Colonic mucosa (tissue), 4 donors: ENCODE measurements at regions not wholly inside any gene's neighbourhood (a gene's known extent, or its start where the extent isn't known, plus 50 kb on each side); places are given as distances from the start of the nearest gene placed in this dataset.

Experiments used
- DNase-seq: peaks from one replicate; pipeline ENCODE4 v3.0.0-alpha.2; 2020
- H3K27ac ChIP-seq: fragments of 200-600 bp; one replicate; pipeline ENCODE4 v1.8.0; 2021
- H3K27me3 ChIP-seq: fragments of 200-600 bp; one replicate; pipeline ENCODE4 v1.8.0; 2021
- H3K36me3 ChIP-seq: fragments of 200-600 bp; one replicate; pipeline ENCODE4 v1.8.0; 2021
- H3K4me1 ChIP-seq: fragments of 200-600 bp; one replicate; pipeline ENCODE4 v1.8.0; 2021; ENCODE audit warnings: mild to moderate bottlenecking
- H3K4me3 ChIP-seq: fragments of 200-600 bp; one replicate; pipeline ENCODE4 v1.8.0; 2021
- H3K9ac ChIP-seq, 2 donors: one replicate each; pipeline ENCODE4 v1.7.0; 2013; ENCODE audit warnings: control low read depth in 2 of 2, low read depth in 2 of 2, low read length in 2 of 2
- H3K9me3 ChIP-seq: fragments of 200-600 bp; one replicate; pipeline ENCODE4 v1.8.0; 2021
- intact Hi-C: fragments of 100-400 bp; cut with DNase I; formaldehyde crosslinking; loops from one replicate; pipeline ENCODE4 v1.14.1; 2022
- TF ChIP-seq, protein P1 (sequence below): fragments of 200-600 bp; IDR thresholded peaks from one replicate; pipeline ENCODE4 v1.8.0; 2022; ENCODE audit warnings: antibody characterized with exemption, mild to moderate bottlenecking
- donor health status: healthy.
- donor health status: DM: no; HTN: no; CAD: no.
- donor health status: DM: no; HTN: no; CAD: no.

DNA sequence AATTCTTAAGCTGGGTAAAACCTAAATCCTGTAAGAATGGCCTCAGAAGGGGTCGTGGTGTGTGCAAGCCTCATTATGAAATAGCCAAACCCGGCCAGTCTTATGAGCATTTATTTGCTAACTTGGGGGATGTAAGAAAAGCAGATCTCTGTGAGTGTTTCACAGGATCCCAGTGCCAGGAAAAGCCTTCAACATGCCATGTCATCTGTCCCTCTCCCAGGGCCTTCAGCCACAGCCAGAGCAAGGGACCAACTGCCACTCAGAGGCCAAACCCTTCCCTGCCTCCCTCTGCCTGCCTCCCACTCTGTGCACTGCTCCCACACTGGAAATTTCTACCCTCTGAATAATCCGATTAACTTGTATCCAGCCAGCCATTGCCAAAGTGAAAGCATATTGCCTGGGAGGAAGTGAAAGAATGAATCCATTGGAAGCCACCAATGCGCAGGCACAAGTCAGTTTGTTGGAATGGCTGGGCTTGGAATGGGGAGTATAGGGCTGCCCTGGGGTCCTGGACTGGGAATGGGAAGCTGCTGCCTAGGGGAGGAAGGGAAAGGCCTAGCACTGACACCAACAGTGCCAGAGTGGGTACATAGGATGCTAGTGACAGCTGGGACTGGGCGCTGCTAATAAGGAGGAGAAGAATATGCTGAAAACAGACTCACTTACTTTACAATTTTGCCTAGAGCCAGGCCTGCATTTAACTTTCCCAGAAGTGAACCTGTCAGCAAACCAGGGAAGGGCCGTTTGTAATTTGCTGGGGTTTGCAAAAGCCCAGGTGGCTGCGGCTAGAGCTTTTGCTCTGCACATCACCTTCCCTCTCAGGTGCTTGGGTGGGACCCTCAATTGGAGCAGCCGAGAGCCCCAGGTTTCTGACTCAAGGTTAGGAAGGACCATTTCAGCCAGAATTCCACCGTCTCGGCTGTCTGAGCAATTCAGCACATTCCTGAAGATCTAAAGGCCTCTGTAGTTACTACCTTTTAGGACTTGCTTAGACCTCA is 146.6 kb upstream of the NCK2 start:
- Histone ChIP-seq H3K9me3 (no peaks in the 10 kb centered on the region), H3K27ac (no peak overlapping the region), H3K36me3 (no peaks in the 10 kb centered on the region), H3K4me3 (no peak overlapping the region), H3K27me3 (no peaks in the 10 kb centered on the region), H3K4me1 (no peaks in the 10 kb centered on the region), H3K9ac (no peak overlapping the region)
- TF ChIP-seq, protein P1, sequence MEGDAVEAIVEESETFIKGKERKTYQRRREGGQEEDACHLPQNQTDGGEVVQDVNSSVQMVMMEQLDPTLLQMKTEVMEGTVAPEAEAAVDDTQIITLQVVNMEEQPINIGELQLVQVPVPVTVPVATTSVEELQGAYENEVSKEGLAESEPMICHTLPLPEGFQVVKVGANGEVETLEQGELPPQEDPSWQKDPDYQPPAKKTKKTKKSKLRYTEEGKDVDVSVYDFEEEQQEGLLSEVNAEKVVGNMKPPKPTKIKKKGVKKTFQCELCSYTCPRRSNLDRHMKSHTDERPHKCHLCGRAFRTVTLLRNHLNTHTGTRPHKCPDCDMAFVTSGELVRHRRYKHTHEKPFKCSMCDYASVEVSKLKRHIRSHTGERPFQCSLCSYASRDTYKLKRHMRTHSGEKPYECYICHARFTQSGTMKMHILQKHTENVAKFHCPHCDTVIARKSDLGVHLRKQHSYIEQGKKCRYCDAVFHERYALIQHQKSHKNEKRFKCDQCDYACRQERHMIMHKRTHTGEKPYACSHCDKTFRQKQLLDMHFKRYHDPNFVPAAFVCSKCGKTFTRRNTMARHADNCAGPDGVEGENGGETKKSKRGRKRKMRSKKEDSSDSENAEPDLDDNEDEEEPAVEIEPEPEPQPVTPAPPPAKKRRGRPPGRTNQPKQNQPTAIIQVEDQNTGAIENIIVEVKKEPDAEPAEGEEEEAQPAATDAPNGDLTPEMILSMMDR: no peak
- DNase-seq: no peak
- intact Hi-C loops: no loop called here

DNA sequence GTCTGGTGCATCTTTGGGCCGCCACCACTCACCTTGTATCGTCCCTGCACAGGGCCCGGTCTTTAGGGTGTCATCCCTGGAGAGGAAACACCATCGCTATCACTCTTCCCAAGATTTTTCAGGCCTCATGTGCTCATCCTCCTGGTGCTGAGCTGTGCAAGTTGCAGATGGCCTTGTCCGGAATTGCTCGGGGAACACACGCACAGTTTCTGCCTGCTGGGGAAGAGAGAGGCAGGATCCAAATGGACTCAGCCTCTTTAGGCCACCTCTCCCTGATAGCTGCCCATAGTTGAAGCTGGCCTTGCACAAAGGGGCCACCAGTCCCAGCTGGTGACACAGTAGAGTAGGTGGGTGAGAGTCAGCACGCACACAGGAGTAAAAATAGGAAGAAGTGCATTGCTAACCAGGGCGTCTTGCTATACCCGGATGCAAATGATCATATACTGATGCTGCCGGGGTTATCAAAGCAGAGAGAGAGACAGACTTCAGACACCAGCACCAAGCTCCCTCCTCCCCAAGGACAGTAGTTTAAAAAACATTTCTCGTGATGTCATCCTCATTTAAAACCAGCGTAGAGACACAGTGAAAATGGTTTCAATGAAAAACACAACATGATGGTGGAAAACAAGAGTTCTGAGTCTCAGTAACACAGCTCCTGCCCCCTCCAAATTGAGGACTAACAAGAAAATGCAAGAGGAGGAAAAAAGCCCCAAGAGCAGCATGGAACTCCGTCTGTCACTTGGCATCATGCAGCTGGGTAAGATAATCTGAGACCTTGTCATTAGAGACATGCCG is 147.5 kb upstream of the NCK2 start:
- Histone ChIP-seq H3K27ac (no peak overlapping the region), H3K4me3 (no peak overlapping the region), H3K4me1 (no peaks in the 10 kb centered on the region), H3K36me3 (no peaks in the 10 kb centered on the region), H3K9ac (no peak overlapping the region), H3K27me3 (no peaks in the 10 kb centered on the region), H3K9me3 (no peaks in the 10 kb centered on the region)
- intact Hi-C loops: no loop called here
- TF ChIP-seq, protein P1: no peak
- no peak for DNase-seq

DNA sequence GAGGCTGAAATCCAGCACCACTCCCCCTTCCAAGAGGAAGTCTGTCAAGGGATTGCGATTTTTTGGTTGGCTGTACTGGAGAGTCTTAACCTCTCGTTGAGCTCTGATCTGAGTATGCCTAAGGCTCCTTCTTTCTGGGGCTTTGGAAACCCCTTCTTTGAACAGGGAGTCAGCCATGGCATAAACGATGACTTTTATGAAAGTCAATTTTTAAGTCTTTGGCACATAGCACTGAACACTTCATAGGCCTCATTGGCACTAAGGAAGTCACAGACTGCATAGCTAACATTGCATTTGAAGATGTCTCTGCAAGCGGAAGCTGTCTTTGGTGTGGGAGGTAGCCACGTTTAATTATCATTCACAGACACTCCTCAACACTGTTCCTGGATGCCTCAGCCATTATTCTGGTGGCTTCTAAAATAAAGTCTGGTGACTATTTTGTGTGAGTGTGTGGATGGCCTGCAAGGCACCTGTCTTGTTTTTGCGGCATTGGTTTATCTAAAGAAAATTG is 148.2 kb upstream of the NCK2 start:
- Histone ChIP-seq H3K36me3 (no peaks in the 10 kb centered on the region), H3K9me3 (no peaks in the 10 kb centered on the region), H3K9ac (no peak overlapping the region), H3K27me3 (no peaks in the 10 kb centered on the region), H3K4me1 (no peaks in the 10 kb centered on the region), H3K4me3 (no peak overlapping the region), H3K27ac (no peak overlapping the region)
- intact Hi-C loops: no loop called here
- TF ChIP-seq, protein P1: no peak
- DNase-seq: no peak

DNA sequence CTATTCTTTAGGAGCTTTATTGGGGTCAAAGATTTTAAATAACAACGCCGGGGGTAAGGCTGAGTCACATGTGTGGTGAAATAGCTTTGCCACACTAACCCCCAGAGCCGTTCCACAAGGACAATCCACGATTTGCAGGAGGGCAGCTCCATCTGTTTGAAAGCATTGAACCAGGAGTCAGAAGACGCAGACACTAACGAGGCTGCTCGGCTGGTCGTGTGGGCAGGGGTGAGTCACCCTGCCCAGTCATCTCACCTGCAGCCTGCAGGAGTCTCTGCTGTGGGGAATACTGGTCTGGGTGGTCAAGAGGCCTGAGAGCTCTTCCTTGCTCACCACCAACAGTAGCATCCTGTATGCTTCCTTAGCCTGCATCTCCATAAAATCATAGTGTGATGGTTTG is 149.2 kb upstream of the NCK2 start:
- H3K4me1 ChIP-seq: no peaks in the 10 kb centered on the region
- H3K27ac ChIP-seq: no peak overlapping the region
- intact Hi-C loops: no loop called here
- H3K4me3 ChIP-seq: no peak overlapping the region
- no peaks in the 10 kb centered on the region for H3K36me3 ChIP-seq
- no peaks in the 10 kb centered on the region for H3K9me3 ChIP-seq
- DNase-seq: no peak
- H3K9ac ChIP-seq: no peak overlapping the region
- TF ChIP-seq, protein P1: no peak
- no peaks in the 10 kb centered on the region for H3K27me3 ChIP-seq

DNA sequence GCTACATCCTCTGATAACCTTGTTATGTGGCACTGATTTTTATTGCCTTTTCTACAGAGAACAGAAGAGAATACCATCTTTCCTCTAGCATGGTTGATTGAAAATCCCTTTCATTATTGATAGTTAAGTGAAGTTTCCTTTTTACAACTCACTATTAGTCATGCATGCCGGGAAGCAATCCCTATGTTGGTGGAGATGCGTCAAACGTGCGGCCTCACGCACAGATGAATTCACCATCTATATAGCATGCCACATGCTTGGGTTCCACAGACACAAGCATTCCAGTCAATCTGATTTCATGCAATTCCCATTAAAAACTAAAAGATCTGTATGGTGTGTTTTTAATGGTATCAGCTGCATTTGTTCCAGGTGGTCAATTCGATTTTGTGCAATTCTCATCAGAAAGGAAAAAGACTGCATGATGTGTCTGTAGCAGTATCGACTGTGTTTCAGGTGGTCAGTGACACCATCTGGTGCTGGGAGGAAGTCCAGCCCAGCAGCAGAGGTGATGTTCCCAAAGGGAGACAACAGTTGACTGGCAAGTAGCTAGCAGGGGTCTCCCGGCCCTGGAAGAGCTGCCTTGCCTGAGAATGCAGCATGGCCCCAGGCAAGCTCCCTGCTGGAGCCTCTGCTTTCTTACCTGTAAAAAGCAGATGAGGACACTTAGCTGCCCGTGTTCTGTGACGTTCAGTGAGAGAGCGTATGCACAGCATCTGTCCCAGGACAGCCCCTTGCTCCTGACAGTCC is 151.3 kb upstream of the NCK2 start:
- TF ChIP-seq, protein P1: no peak
- intact Hi-C loops: no loop called here
- no peak overlapping the region for H3K4me3 ChIP-seq

More for the DNA sequence above, 151.3 kb upstream of the NCK2 start:
- Histone ChIP-seq H3K36me3 (no peaks in the 10 kb centered on the region), H3K9ac (no peak overlapping the region), H3K27ac (no peak overlapping the region), H3K9me3 (no peaks in the 10 kb centered on the region), H3K4me1 (no peaks in the 10 kb centered on the region), H3K27me3 (no peaks in the 10 kb centered on the region)
- no peak for DNase-seq
